ENCODE measurements at regions not wholly inside any gene's neighbourhood (a gene's known extent, or its start where the extent isn't known, plus 50 kb on each side); places are given as distances from the start of the nearest gene placed in this dataset.

DNA sequence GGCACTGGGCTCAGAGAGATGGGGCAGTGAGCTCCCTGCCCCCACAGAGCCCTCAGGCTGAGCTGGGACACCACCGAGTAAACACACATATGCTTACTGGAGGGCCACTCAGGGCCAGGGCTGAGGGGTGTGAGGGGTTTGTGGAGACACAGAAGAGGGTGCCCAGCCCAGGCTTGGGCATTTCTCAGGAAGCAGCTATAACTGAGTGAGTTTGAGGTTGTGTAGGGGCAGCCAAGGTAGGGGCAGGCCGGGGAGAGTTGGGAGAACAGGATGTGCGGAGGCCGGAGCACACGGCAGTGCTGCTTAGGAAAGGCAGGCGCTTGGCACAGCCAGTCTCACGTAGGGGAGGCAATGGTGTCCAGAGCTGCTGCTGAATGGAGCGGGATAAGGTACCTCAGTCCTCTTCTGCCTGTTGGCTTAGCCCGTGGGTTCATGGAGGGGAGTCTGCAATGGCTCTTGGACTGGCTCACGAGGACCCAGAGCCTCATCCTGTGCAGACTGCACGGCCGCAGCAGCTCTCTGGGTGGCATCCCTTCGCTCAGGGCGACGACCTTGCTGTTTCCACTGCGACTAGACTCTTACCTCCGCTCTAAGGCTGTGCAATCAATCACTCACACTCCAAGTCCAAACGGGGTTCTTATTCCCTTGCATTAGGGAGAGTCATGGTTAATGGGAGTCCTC lies 466.1 kb upstream of the HS6ST1 start:
- Histone ChIP-seq H3K36me3 (ENCODE audit: control insufficient read depth in 2 of 2, extremely low read depth in 1 of 2, insufficient read depth in 2 of 2, low read length in 2 of 2) (no peaks in the 10 kb centered on the region), H3K4me1 (ENCODE audit: control insufficient read depth, extremely low read depth, insufficient read depth, low read length) (no peaks in the 10 kb centered on the region), H2AFZ (ENCODE audit: control insufficient read depth, low read length) (no peak overlapping the region), H4K20me1 (ENCODE audit: control insufficient read depth, extremely low read depth, insufficient read depth, low read length) (no peaks in the 10 kb centered on the region), H3K4me3 (ENCODE audit: control insufficient read depth in 2 of 3, extremely low read depth in 1 of 3, insufficient read depth in 2 of 3, low read depth in 1 of 3, low read length in 3 of 3) (no peak overlapping the region), H3K4me2 (ENCODE audit: control insufficient read depth, extremely low read depth, insufficient read depth, low read depth, low read length) (no peak overlapping the region), H3K9me3 (ENCODE audit: control insufficient read depth, low read depth, low read length) (no peaks in the 10 kb centered on the region), H3K9ac (ENCODE audit: control insufficient read depth, extremely low read depth, insufficient read depth, low read length) (no peak overlapping the region), H3K27ac (ENCODE audit: control insufficient read depth, insufficient read depth, low read length) (no peak overlapping the region), H3K9me1 (ENCODE audit: control insufficient read depth, extremely low read depth, insufficient read depth, low read length) (no peaks in the 10 kb centered on the region), H3K79me2 (ENCODE audit: control insufficient read depth, insufficient read depth, low read length) (no peaks in the 10 kb centered on the region), H3K27me3 (ENCODE audit: control insufficient read depth, extremely low read depth, insufficient read depth, low read length) (peaks cover under 1% of the 10 kb centered on the region)
- no peak for FAIRE-seq
- TF ChIP-seq, protein P1, sequence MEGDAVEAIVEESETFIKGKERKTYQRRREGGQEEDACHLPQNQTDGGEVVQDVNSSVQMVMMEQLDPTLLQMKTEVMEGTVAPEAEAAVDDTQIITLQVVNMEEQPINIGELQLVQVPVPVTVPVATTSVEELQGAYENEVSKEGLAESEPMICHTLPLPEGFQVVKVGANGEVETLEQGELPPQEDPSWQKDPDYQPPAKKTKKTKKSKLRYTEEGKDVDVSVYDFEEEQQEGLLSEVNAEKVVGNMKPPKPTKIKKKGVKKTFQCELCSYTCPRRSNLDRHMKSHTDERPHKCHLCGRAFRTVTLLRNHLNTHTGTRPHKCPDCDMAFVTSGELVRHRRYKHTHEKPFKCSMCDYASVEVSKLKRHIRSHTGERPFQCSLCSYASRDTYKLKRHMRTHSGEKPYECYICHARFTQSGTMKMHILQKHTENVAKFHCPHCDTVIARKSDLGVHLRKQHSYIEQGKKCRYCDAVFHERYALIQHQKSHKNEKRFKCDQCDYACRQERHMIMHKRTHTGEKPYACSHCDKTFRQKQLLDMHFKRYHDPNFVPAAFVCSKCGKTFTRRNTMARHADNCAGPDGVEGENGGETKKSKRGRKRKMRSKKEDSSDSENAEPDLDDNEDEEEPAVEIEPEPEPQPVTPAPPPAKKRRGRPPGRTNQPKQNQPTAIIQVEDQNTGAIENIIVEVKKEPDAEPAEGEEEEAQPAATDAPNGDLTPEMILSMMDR (optimal IDR thresholded peaks at IDR 0.05 in 1 of 3, IDR thresholded peaks at IDR 0.05 in 1 of 3, conservative IDR thresholded peaks at IDR 0.05 in 1 of 3; ENCODE audit: extremely low read depth in 1 of 3, insufficient read depth in 2 of 3, low read length in 3 of 3) = no peak
- no peak for TF ChIP-seq EZH2 (IDR thresholded peaks at IDR 0.05; ENCODE audit: low read length)
- DNase-seq (ENCODE audit: low read depth, low spot score) = no peak
- dilution Hi-C loops (cut with MboI; ENCODE audit: extremely low pct_ligation_motif_present, low sequenced_read_pairs) = no loop called here

DNA sequence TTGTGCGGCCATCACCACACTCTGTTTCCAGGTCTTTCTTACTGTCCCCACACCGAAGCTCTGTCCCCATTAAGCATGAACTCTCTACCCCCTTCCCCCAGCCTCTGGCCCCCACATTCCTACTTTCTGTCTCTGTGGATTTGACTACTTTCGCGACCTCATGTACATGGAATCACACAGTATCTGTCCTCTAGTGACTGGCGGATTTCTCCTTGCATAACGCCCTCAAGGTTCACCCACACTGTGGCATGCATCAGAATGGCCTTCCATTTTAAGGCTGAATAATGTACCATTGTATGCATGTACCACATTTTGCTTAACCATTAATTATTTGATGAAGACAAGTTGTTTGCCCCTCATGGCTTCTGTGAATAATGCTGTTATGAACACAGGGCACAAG lies 467.6 kb upstream of the HS6ST1 start:
- no peaks in the 10 kb centered on the region for H4K20me1 ChIP-seq (ENCODE audit: control insufficient read depth, extremely low read depth, insufficient read depth, low read length)
- no peak overlapping the region for H3K9ac ChIP-seq (ENCODE audit: control insufficient read depth, extremely low read depth, insufficient read depth, low read length)
- no peaks in the 10 kb centered on the region for H3K9me1 ChIP-seq (ENCODE audit: control insufficient read depth, extremely low read depth, insufficient read depth, low read length)
- no peaks in the 10 kb centered on the region for H3K4me1 ChIP-seq (ENCODE audit: control insufficient read depth, extremely low read depth, insufficient read depth, low read length)
- no peak overlapping the region for H3K27ac ChIP-seq (ENCODE audit: control insufficient read depth, insufficient read depth, low read length)
- no peaks in the 10 kb centered on the region for H3K36me3 ChIP-seq (ENCODE audit: control insufficient read depth in 2 of 2, extremely low read depth in 1 of 2, insufficient read depth in 2 of 2, low read length in 2 of 2)
- H3K79me2 ChIP-seq (ENCODE audit: control insufficient read depth, insufficient read depth, low read length) = no peaks in the 10 kb centered on the region
- H3K9me3 ChIP-seq (ENCODE audit: control insufficient read depth, low read depth, low read length) = no peaks in the 10 kb centered on the region
- H2AFZ ChIP-seq (ENCODE audit: control insufficient read depth, low read length) = no peak overlapping the region
- TF ChIP-seq, protein P1 (optimal IDR thresholded peaks at IDR 0.05 in 1 of 3, IDR thresholded peaks at IDR 0.05 in 1 of 3, conservative IDR thresholded peaks at IDR 0.05 in 1 of 3; ENCODE audit: extremely low read depth in 1 of 3, insufficient read depth in 2 of 3, low read length in 3 of 3) = no peak
- no peak for TF ChIP-seq EZH2 (IDR thresholded peaks at IDR 0.05; ENCODE audit: low read length)
- DNase-seq (ENCODE audit: low read depth, low spot score) (no peak), FAIRE-seq (no peak)
- H3K4me3 ChIP-seq (ENCODE audit: control insufficient read depth in 2 of 3, extremely low read depth in 1 of 3, insufficient read depth in 2 of 3, low read depth in 1 of 3, low read length in 3 of 3) = no peak overlapping the region
- no peak overlapping the region for H3K4me2 ChIP-seq (ENCODE audit: control insufficient read depth, extremely low read depth, insufficient read depth, low read depth, low read length)
- H3K27me3 ChIP-seq (ENCODE audit: control insufficient read depth, extremely low read depth, insufficient read depth, low read length) = peaks cover 3% of the 10 kb centered on the region
- dilution Hi-C loops (cut with MboI; ENCODE audit: extremely low pct_ligation_motif_present, low sequenced_read_pairs) = no loop called here
